GM21390 (cell line): ENCODE measurements at regions not wholly inside any gene's neighbourhood (a gene's known extent, or its start where the extent isn't known, plus 50 kb on each side); places are given as distances from the start of the nearest gene placed in this dataset.
"Not testable (repeated sequence)": the region's sequence is repeated elsewhere in the genome, so short reads cannot be mapped to it uniquely, and the experiment has no call there.

ENCODE experiments used
- ATAC-seq: cut with Tn5 transposase; IDR thresholded peaks from one replicate; pipeline ENCODE4 v1.9.1; 2021; ENCODE audit not compliant: unreplicated experiment

- no peak for ATAC-seq
Measured at GRCh38 chr19:28150129-28150528, 1062.8 kb downstream of the UQCRFS1 start.

GRCh38 chr19:28148554-28148953, 1064.4 kb downstream of the UQCRFS1 start:
- ATAC-seq, result no peak

- ATAC-seq, result no peak
Measured at GRCh38 chr19:28142258-28142657, 1070.7 kb downstream of the UQCRFS1 start.

- ATAC-seq, result no peak
Measured at GRCh38 chr19:28140201-28140600, 1072.8 kb downstream of the UQCRFS1 start.

- no peak for ATAC-seq
Measured at GRCh38 chr19:28137772-28138171, 1075.2 kb downstream of the UQCRFS1 start.

- ATAC-seq, result no peak
Measured at GRCh38 chr19:28136796-28137195, 1076.2 kb downstream of the UQCRFS1 start.

- ATAC-seq, result no peak
Measured at GRCh38 chr19:28135825-28136224, 1077.1 kb downstream of the UQCRFS1 start.

- no peak for ATAC-seq
Measured at GRCh38 chr19:28134311-28134710, 1078.6 kb downstream of the UQCRFS1 start.

- not testable (repeated sequence) for ATAC-seq
Measured at GRCh38 chr19:28130881-28131280, 1082.1 kb downstream of the UQCRFS1 start.

GRCh38 chr19:28130066-28130511, 1082.9 kb downstream of the UQCRFS1 start:
- no peak for ATAC-seq

- no peak for ATAC-seq
Measured at GRCh38 chr19:28128341-28128740, 1084.6 kb downstream of the UQCRFS1 start.

GRCh38 chr19:28126135-28126898, 1086.6 kb downstream of the UQCRFS1 start:
- no peak for ATAC-seq

GRCh38 chr19:28122734-28123133, 1090.2 kb downstream of the UQCRFS1 start:
- no peak for ATAC-seq

GRCh38 chr19:28118235-28118634, 1094.7 kb downstream of the UQCRFS1 start:
- ATAC-seq, result no peak

- ATAC-seq, result no peak
Measured at GRCh38 chr19:28117143-28117542, 1095.8 kb downstream of the UQCRFS1 start.

- ATAC-seq, result not testable (repeated sequence)
Measured at GRCh38 chr19:28116379-28116778, 1096.6 kb downstream of the UQCRFS1 start.

GRCh38 chr19:28103921-28104320, 1109.0 kb downstream of the UQCRFS1 start:
- ATAC-seq, result no peak

GRCh38 chr19:28084659-28085157, 1128.2 kb downstream of the UQCRFS1 start:
- not testable (repeated sequence) for ATAC-seq

GRCh38 chr19:28076628-28077027, 1136.3 kb downstream of the UQCRFS1 start:
- ATAC-seq, result no peak

- no peak for ATAC-seq
Measured at GRCh38 chr19:28075229-28075628, 1137.7 kb downstream of the UQCRFS1 start.

- ATAC-seq, result no peak
Measured at GRCh38 chr19:28074773-28075172, 1138.2 kb downstream of the UQCRFS1 start.

GRCh38 chr19:28067882-28068281, 1145.1 kb downstream of the UQCRFS1 start:
- no peak for ATAC-seq

GRCh38 chr19:28066988-28067387, 1146.0 kb downstream of the UQCRFS1 start:
- no peak for ATAC-seq
